ENCODE measurements at regions not wholly inside any gene's neighbourhood (a gene's known extent, or its start where the extent isn't known, plus 50 kb on each side); places are given as distances from the start of the nearest gene placed in this dataset. TPM values are rescaled to one million over a fixed set of nuclear protein-coding genes. Genes with fewer than 3 reads are reported as not detected.

- Histone ChIP-seq H3K4me3 (no peak overlapping the region), H3K27ac (peak overlapping the region; percentile 29 to 48), H3K36me3 (no peaks in the 10 kb centered on the region), H3K27me3 (no peaks in the 10 kb centered on the region), H3K4me1 (no peaks in the 10 kb centered on the region), H3K9me3 (no peaks in the 10 kb centered on the region)
- intact Hi-C loops (cut with DNase I; ENCODE audit: low total_unique reads), result no loop called here
- DNase-seq, result peak; percentile 20 to 42
- TF ChIP-seq CTCF (IDR thresholded peaks at IDR 0.05), result no peak
- TF ChIP-seq POLR2A (IDR thresholded peaks at IDR 0.05), result no peak
Measured at GRCh38 chr3:73324203-73325155, 263.0 kb downstream of the EBLN2 start.

- Histone ChIP-seq H3K27me3 (no peaks in the 10 kb centered on the region), H3K27ac (no peak overlapping the region), H3K36me3 (no peaks in the 10 kb centered on the region), H3K9me3 (no peaks in the 10 kb centered on the region), H3K4me1 (no peaks in the 10 kb centered on the region), H3K4me3 (no peak overlapping the region)
- TF ChIP-seq CTCF (IDR thresholded peaks at IDR 0.05) (no peak), POLR2A (IDR thresholded peaks at IDR 0.05) (no peak)
- DNase-seq, result no peak
- intact Hi-C loops (cut with DNase I; ENCODE audit: low total_unique reads), result no loop called here
Measured at GRCh38 chr3:73326396-73326795, 264.9 kb downstream of the EBLN2 start.

GRCh38 chr3:73327052-73327451 lies 265.6 kb downstream of the EBLN2 start:
- Histone ChIP-seq H3K27ac (no peak overlapping the region), H3K9me3 (no peaks in the 10 kb centered on the region), H3K4me1 (no peaks in the 10 kb centered on the region), H3K36me3 (no peaks in the 10 kb centered on the region), H3K27me3 (no peaks in the 10 kb centered on the region), H3K4me3 (no peak overlapping the region)
- no peak for DNase-seq
- intact Hi-C loops (cut with DNase I; ENCODE audit: low total_unique reads), result no loop called here
- TF ChIP-seq POLR2A (IDR thresholded peaks at IDR 0.05), result no peak
- TF ChIP-seq CTCF (IDR thresholded peaks at IDR 0.05), result no peak

Small RNAs in the stretch of these regions (small RNA-seq; reads per million reads assigned to genes)
- not detected for gene RNU6-1270P

Data from uterus (tissue), 3 donors.